Endothelial cell of umbilical vein (primary cell): ENCODE measurements at regions not wholly inside any gene's neighbourhood (a gene's known extent, or its start where the extent isn't known, plus 50 kb on each side); places are given as distances from the start of the nearest gene placed in this dataset.

Experiments used
- BruUV-seq: library from RNA; stranded (reverse); fragments of 400-500 nt; replicated peaks from 2 replicates; lab custom pipeline; 2021; lab: Mats Ljungman, UMichigan
- CTCF ChIA-PET: fragments of 300-600, 350-600 bp; sonication (Branson Sonifier 250); formaldehyde crosslinking; loops from one replicate; lab custom pipeline; 2021; ENCODE audit warnings: antibody characterized with exemption, inconsistent platforms; lab: Charles Lee
- POLR2A ChIA-PET: fragments of 300-600, 350-600 bp; sonication (Branson Sonifier 250); formaldehyde crosslinking; loops from one replicate; lab custom pipeline; 2021; ENCODE audit warnings: antibody characterized with exemption, inconsistent platforms; lab: Charles Lee
- DNase-seq: peaks from one replicate; pipeline ENCODE4 v3.0.0-alpha.2; 2011; ENCODE audit warnings: low read depth, low spot score
- FAIRE-seq: peaks from 2 replicates; lab custom pipeline; 2011; peaks lifted over from hg19 to GRCh38; lab: Jason Lieb, UNC
- H2AFZ ChIP-seq: 2 replicates; pipeline ENCODE4 v1.6.0; 2012; ENCODE audit warnings: low read depth, low read length, control low read depth, inconsistent platforms
- H3K27ac ChIP-seq: 2 replicates; pipeline ENCODE4 v1.5.1; 2011; ENCODE audit warnings: low read depth, mild to moderate bottlenecking, control low read depth, low read length, moderate library complexity; ENCODE audit not compliant: insufficient read depth
- H3K27me3 ChIP-seq, 2 experiments: 2 replicates each; pipeline versions ENCODE4 v1.6.0 to v1.6.1; 2011; ENCODE audit warnings: low read length in 2 of 2, mixed read lengths in 1 of 2; ENCODE audit not compliant: control insufficient read depth in 2 of 2, insufficient read depth in 2 of 2
- H3K36me3 ChIP-seq, 2 experiments: 2 replicates in 1 of 2; 3 replicates in 1 of 2; pipeline ENCODE4 v1.5.1; 2011; ENCODE audit warnings: low read length in 2 of 2, mild to moderate bottlenecking in 1 of 2, moderate library complexity in 1 of 2; ENCODE audit not compliant: control insufficient read depth in 2 of 2, insufficient read depth in 2 of 2; ENCODE audit errors: extremely low read depth in 1 of 2
- H3K4me1 ChIP-seq: 3 replicates; pipeline ENCODE4 v1.5.1; 2011; ENCODE audit warnings: mild to moderate bottlenecking, low read length; ENCODE audit not compliant: control insufficient read depth, insufficient read depth; ENCODE audit errors: extremely low read depth
- H3K4me2 ChIP-seq: 2 replicates; pipeline ENCODE4 v1.6.1; 2011; ENCODE audit warnings: low read length, control low read depth, mixed read lengths; ENCODE audit not compliant: insufficient read depth
- H3K4me3 ChIP-seq, 3 experiments: fragments of 200-600 bp in 1 of 3; sonication (generic), shearing (Covaris generic) in 1 of 3; replicated peaks in 1 of 3; 2 replicates each; pipeline ENCODE4 v1.5.1; 2011 to 2016; ENCODE audit warnings: control low read depth in 3 of 3, low read length in 3 of 3, mild to moderate bottlenecking in 2 of 3, inconsistent platforms in 1 of 3, low read depth in 1 of 3, moderate library complexity in 1 of 3; ENCODE audit not compliant: insufficient read depth in 1 of 3
- H3K79me2 ChIP-seq: 2 replicates; pipeline ENCODE4 v1.6.0; 2012; ENCODE audit warnings: low read length, inconsistent platforms; ENCODE audit not compliant: control insufficient read depth, insufficient read depth
- H3K9ac ChIP-seq: replicated peaks from 2 replicates; pipeline ENCODE3; 2011; ENCODE audit warnings: low read length, control low read depth; ENCODE audit not compliant: insufficient read depth; ENCODE audit errors: extremely low read depth
- H3K9me1 ChIP-seq: replicated peaks from 3 replicates; pipeline ENCODE4 v1.6.0; 2011; ENCODE audit warnings: mild to moderate bottlenecking, low read length; ENCODE audit not compliant: control insufficient read depth, insufficient read depth; ENCODE audit errors: extremely low read depth
- H3K9me3 ChIP-seq: replicated peaks from 2 replicates; pipeline ENCODE4 v1.5.1; 2012; ENCODE audit warnings: low read length, inconsistent platforms; ENCODE audit not compliant: control insufficient read depth, insufficient read depth
- H4K20me1 ChIP-seq: replicated peaks from 2 replicates; pipeline ENCODE3; 2011; ENCODE audit warnings: mild to moderate bottlenecking, low read length; ENCODE audit not compliant: control insufficient read depth, insufficient read depth; ENCODE audit errors: extremely low read depth
- CTCF ChIP-seq, 2 donors: IDR thresholded peaks; 1 replicate in 1 of 2; 2 replicates in 1 of 2; pipeline ENCODE4 v1.5.1; 2011; ENCODE audit warnings: low read length in 2 of 2, mild to moderate bottlenecking in 2 of 2, moderate library complexity in 2 of 2, control low read depth in 1 of 2, inconsistent platforms in 1 of 2, low read depth in 1 of 2; ENCODE audit not compliant: insufficient read depth in 1 of 2; ENCODE audit errors: extremely low read depth in 1 of 2
- EZH2 ChIP-seq: IDR thresholded peaks from 2 replicates; pipeline ENCODE4 v1.6.1; 2012; ENCODE audit warnings: borderline replicate concordance, low read depth, mild to moderate bottlenecking, moderate library complexity, low read length, inconsistent platforms; ENCODE audit not compliant: severe bottlenecking
- FOS ChIP-seq: IDR thresholded peaks from 2 replicates; pipeline ENCODE4 v1.6.1; 2011; ENCODE audit warnings: mild to moderate bottlenecking, low read length, moderate library complexity, borderline replicate concordance; ENCODE audit not compliant: insufficient read depth
- GATA2 ChIP-seq: IDR thresholded peaks from 2 replicates; pipeline ENCODE4 v1.7.0; 2011; ENCODE audit warnings: low read depth, mild to moderate bottlenecking, moderate library complexity, mixed read lengths, low read length; ENCODE audit not compliant: insufficient read length, insufficient read depth
- JUN ChIP-seq: IDR thresholded peaks from 2 replicates; pipeline ENCODE4 v1.6.1; 2011; ENCODE audit warnings: borderline replicate concordance, low read depth; ENCODE audit not compliant: insufficient read length, insufficient read depth
- MYC ChIP-seq: IDR thresholded peaks from one replicate; pipeline ENCODE4 v1.6.1; 2011; ENCODE audit warnings: mild to moderate bottlenecking, low read depth, low read length
- POLR2A ChIP-seq: IDR thresholded peaks from 2 replicates; pipeline ENCODE4 v1.6.1; 2012; ENCODE audit warnings: low read depth, mild to moderate bottlenecking, control low read depth, low read length
- POLR2AphosphoS5 ChIP-seq: IDR thresholded peaks from 2 replicates; pipeline ENCODE4 v1.6.1; 2012; ENCODE audit warnings: low read depth, mild to moderate bottlenecking, control low read depth, low read length, moderate library complexity; ENCODE audit not compliant: insufficient read depth
- dilution Hi-C: fragments of 300-500 bp; cut with MboI; formaldehyde crosslinking; loops from one replicate; pipeline ENCODE4 v1.15.0; 2019; ENCODE audit warnings: low sequenced_read_pairs; ENCODE audit not compliant: extremely low pct_ligation_motif_present
- intact Hi-C: fragments of 100-400 bp; cut with micrococcal nuclease; formaldehyde crosslinking; loops from one replicate; pipeline ENCODE4 v1.10.0; 2022
- TF ChIP-seq, protein P1 (sequence below): IDR thresholded peaks from 2 replicates; pipeline ENCODE4 v1.6.1; 2011; ENCODE audit not compliant: insufficient read depth, insufficient read length

DNA sequence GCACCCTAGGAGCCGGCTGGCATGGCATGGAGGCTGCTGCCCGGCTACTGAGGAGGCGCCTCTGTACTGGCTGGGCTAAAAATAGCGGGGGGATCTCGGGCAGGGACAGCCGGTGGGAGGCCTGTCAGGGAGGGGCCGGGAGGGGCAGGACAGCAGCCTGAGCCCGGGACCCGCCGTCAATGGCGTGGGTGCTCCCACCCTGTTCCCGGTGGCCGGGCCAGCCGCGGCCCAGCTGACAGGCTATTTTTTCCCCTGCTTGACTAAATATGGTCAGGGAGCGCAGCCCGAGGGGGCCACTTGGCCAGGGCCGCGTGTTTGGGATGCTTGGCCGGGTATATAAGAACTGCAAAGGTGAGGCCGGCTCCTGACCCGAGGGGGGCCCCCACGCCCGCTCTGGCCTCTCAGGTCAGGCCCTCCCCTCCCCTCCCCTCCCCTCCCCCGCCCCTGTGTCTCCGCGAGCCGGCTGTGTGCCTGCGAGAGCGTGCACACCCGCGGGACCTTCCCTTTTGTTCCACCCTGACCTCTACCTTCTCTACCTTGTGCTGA lies 74.4 kb upstream of the GATA5 start:
- Histone ChIP-seq H3K4me2 (no peak overlapping the region), H3K79me2 (no peaks in the 10 kb centered on the region), H3K27ac (no peak overlapping the region), H3K9me1 (no peaks in the 10 kb centered on the region), H3K36me3 (no peaks in the 10 kb centered on the region), H3K4me3 (no peak overlapping the region), H3K27me3 (peaks cover 16 to 30% of the 10 kb centered on the region in 2 experiments), H3K9ac (no peak overlapping the region), H3K4me1 (no peaks in the 10 kb centered on the region), H3K9me3 (no peaks in the 10 kb centered on the region), H4K20me1 (no peaks in the 10 kb centered on the region), H2AFZ (no peak overlapping the region)
- no peak for DNase-seq
- intact Hi-C loops (no loop called here), dilution Hi-C loops (no loop called here)
- POLR2A ChIA-PET: no interaction called here
- TF ChIP-seq JUN: no peak
- TF ChIP-seq MYC: no peak
- TF ChIP-seq POLR2AphosphoS5: no peak
- TF ChIP-seq, protein P1, sequence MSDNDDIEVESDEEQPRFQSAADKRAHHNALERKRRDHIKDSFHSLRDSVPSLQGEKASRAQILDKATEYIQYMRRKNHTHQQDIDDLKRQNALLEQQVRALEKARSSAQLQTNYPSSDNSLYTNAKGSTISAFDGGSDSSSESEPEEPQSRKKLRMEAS: no peak
- no peak for TF ChIP-seq GATA2
- TF ChIP-seq EZH2: no peak
- no peak for TF ChIP-seq FOS
- no peak for TF ChIP-seq POLR2A
- no peak for TF ChIP-seq CTCF (IDR thresholded peaks at IDR 0.05; ENCODE audit: extremely low read depth in 1 of 2, insufficient read depth in 1 of 2, low read depth in 1 of 2, low read length in 2 of 2)
- no TSS peak for BruUV-seq
- no peak for FAIRE-seq
- CTCF ChIA-PET: interaction anchor here (1.2 to 1.8 kb wide), 3 partner anchors 59 to 67 kb away, joined by 3 to 11 read pairs (median 4); no protein-coding TSS in a partner anchor
